Stimulated activated CD8-positive, alpha-beta memory T cell treated with anti-CD3 and anti-CD28 coated beads, Interleukin-15, amount 100 ng/mL, for 24 hours (primary cell): ENCODE measurements at regions not wholly inside any gene's neighbourhood (a gene's known extent, or its start where the extent isn't known, plus 50 kb on each side); places are given as distances from the start of the nearest gene placed in this dataset.
A peak's percentile ranks its signal among the peaks of the same experiment; 100 is the strongest.
"Not testable (repeated sequence)": the region's sequence is repeated elsewhere in the genome, so short reads cannot be mapped to it uniquely, and the experiment has no call there.

Experiments used
- DNase-seq: peaks from one replicate; pipeline ENCODE4 v3.0.0-alpha.2; 2020; ENCODE audit warnings: low read depth

GRCh38 chr1:273772-274171 is 177.7 kb downstream of the OR4F29 start:
- DNase-seq = not testable (repeated sequence)

GRCh38 chr1:267815-268214 is 183.7 kb downstream of the OR4F29 start:
- peak; percentile 37 for DNase-seq
